Amniotic epithelial cell (primary cell): ENCODE measurements at regions not wholly inside any gene's neighbourhood (a gene's known extent, or its start where the extent isn't known, plus 50 kb on each side); places are given as distances from the start of the nearest gene placed in this dataset.

Source experiments
- DNase-seq: peaks from one replicate; pipeline ENCODE4 v3.0.0-alpha.2; 2010; ENCODE audit warnings: low read depth

DNA sequence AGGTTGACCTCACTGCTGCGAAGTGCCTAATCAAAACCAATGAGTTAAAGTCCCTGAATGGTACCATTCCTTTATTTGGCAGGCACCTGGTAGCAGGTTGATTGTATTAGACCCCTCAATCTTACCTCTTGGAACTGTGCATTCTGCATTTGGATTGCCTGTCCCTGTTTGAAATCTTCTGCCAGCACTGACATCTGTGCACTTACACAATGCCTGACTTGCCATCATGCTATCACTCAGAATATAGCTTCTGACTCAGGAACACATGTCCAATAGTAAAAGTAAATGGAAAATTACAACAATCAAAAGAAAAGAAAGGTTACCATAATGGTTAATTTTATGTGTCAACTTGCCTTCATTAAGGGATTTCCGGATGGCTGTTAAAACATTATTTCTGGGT is 366.0 kb upstream of the PDGFD start:
- DNase-seq: peak; percentile 29

DNA sequence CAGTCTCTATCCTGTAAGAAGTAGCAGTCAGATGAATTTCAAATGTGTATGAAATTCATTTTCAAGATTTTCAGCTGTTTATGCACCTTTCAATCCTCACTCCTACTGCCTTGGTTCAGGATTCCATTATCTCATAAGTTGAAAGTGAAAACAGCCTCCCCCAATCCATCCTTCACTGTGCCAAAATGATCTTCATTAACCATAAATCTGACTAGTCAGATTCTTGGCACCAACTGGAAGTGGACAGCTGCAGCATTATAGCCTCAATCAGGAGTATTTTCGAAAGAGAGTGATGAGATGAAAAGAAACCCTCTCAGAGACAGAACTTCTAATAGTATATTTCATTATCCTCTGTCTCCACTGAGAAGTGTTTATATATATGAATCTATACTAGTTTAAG is 365.3 kb upstream of the PDGFD start:
- DNase-seq: peak; percentile 78

DNA sequence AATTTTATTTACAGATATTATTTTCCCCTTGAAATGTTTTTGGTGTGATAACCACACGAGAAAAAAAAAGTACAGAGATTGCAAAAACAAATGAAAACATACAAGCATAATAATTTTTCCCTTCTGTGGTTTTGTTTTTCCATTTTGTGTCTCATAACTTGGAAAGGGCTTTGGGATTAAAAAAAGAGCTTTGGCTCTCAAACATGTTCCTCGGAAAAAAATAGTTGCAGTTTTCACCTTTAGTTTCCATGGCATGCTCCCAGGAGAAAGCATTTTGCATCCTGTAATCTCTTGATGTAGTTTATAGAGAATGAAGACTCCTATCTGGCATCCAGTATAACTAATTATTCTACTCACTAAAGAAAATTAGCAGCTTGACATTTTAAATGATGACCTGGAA is 362.1 kb upstream of the PDGFD start:
- DNase-seq: no peak

DNA sequence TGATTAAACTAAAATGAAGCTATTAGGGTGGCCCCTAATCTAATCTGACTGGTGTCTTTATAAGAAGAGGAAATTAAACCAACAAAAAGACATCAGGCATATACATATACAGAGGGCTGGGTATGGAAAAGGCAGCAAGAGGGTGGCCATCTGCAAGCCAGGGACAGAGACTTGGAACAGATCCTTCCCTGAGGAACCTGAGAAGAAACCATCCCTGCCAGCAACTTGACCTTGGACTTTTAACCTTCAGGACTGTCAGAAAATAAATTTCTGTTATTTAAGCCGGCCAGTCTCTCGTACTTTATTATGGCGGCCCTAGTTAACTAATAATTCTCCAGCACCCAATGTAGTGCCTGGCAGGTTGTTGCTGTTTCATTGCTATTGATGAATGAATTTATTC is 361.5 kb upstream of the PDGFD start:
- DNase-seq: no peak

DNA sequence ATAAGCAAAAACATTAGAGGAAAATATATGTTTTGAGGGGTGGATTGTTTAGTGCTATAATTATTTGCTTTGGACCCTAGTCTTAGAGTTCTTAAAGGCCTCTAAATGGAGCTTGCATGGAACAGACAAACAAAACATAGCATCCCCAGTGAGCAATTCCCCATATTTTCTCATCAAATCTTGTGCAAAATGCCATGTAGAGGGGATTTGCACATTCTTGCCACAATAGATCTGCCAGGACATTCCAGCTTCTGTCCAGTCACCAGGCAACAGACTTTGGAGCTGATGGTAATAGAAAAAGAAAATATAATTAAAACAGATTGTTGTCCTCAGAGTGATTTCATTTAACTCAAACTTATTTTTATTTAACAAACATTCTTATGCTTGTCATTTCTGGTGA is 360.3 kb upstream of the PDGFD start:
- no peak for DNase-seq

DNA sequence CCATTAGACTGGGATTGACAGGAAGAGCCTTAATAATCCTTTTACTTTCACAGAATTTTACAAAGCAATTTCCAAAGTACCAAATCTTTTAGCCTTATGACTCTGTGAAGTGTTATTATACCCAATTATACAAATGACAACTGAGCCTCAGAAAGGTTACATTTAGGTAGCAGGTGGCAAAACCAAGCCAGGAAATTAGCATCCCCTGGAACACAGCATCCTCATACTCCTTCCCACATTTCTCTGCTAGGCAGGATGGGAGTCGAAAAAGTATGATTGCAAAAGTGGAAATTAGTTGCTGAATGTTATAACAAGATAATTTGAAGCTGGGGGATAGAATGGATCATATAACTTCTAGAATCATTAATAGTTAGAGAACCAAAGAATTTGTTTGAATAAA is 359.7 kb upstream of the PDGFD start:
- DNase-seq: no peak

DNA sequence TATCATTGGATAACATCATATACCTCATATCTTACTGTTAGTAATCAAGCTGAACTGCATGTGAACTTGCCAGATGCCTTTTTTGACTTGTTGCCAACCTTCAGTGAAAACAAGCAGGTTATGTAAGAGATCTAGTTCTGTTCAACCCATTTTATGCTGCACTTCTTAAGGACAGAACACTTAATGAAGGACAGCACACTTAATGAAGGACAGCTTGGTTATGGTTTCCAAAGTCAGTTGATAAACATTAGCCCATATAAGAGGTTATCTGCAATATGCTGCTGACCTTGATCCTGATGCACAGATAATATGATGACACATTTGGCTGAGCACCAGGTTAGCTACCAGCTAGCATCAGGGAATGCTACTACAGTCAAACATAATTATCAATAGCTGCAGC is 358.7 kb upstream of the PDGFD start:
- DNase-seq: peak; percentile 81

DNA sequence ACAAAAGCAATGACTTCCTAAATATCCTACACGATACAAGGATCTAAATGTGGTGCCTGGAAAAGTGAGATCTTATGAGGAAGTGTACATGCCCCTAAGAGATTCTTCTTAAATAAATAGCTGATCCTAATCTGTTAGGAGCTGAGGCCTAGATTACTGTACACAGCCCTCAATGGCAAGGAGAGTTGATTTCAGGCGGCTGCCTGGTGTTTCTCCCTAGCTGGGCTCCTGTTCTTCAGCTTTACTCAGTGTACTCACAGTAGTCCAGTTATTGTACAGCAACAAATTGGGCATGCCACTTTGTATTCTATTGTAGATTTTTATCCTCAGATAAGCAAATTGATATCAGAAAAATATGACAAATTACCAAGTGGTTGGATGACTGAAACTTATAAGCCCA is 358.2 kb upstream of the PDGFD start:
- DNase-seq: no peak

DNA sequence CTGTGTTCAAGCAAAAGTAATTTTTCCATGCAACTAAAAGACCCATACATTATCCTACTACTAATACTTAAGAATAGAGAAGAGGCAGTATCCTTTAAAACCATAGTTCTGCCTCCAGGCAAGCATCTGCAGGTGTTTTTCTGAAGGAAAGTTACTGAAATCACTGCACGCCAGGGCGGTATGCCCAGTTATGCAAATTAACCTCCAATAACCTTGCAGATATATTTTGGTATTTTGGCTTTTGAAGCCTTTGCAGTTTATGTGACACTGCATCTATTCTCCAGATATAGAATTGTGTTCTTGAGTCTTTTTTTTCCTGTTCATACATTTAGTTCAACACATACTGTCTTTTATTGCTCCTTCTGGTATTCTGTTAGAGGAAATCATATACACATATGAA is 346.2 kb upstream of the PDGFD start:
- DNase-seq: no peak

DNA sequence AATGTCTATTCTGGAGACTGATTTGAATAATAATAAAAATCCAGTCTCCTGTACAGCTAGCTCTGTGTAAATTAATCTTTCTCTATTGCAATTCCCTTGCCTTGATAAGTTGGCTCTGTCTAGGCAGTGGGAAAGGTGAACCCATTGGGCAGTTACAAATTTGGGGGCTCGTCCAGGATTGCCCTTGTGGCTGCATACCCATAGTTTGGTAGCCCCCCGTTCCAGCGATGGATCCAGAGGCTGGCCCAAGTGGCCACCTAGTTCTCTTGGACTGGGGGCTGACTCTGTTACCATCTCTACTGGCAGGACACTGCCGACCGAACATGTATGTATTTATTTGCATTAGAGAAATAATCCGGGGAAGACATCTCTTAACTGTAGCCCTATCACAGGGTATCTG is 326.2 kb upstream of the PDGFD start:
- DNase-seq: peak; percentile 25

DNA sequence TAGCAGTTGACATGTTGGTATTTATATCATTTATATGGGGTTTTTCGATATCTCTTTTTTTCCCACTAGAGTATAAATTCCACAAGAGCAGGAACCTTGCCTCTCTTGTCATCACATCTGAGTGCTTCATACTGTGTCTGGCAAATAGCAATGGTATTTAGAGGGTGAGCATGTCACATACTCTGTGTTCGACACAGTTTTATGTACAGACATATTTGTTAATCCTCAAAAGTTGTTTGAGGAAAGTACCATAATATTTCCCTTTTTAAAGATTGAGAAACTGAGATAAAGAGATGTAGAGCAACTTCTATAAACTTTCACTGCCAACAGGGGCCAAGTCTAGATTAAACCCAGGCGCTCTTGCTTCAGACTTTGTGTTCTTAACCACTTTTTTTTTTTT is 324.6 kb upstream of the PDGFD start:
- DNase-seq: no peak

DNA sequence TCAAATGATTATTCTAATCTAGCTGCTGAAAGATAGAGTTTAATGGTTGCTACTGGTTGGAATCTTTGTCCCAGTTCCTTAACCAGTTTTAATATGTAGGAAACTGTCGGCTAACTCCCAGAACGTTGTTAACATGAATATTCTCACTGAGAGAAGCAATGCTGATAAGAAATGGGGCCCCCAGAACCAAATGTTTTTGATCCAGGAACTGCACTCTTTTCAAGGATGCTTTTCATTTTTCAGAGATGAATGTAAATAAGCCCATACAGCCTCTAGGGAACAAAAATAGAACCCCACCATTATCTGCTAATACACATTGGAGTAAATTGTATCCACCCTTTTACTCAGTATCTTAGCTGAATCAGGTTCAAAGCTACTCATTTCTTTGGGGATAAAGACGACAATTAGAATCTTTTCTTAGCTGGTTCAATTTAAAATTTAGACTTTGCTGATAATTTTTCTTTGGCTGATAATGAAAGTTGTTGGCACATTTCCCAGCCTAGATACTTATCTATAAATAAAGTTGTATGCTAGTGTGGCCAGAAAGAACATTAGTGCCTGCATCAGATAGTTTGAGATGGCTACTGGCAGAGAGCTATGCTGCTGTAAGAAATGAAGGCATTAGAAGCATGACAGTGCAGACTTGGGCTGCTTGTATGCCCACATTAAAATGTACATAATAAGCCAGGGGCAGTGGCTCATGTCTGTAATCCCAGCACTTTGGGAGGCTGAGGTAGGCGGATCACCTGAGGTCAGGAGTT is 323.3 kb upstream of the PDGFD start:
- peak; percentile 53 for DNase-seq

DNA sequence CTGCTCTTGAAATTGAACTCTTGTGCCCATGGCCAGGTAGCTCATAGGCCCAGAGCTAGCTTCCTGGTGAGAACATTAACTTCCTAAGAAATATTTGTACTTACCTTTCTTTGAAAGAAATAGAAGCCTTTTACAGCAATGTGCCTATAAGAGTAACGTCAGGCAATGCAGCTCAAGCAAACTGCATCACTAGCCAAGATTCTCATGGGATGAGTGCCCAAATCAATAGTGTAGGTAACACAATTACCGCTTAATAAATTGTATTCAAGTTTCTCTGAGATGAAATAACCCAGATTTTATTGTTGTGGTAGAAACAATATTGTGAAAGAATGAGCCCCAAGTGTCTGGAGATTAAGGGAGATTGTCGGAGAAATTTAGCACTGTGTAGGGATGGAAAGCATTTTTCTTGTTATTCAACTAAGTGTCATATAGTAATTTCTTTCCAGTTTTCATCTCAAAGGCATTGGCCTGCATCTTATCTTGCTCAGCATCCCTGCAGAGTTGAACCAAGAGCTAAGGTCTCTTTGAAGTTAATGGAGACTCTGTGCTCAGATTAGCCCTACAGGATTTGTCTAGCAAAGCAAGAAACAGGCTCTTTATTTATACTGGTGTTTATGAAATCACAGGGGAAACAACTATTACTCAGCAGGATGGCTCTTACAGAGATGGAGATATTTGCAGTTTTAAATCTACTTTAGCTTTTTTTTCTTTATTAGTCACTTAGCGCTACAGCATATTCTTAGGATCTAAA is 321.0 kb upstream of the PDGFD start:
- peak; percentile 40 for DNase-seq

DNA sequence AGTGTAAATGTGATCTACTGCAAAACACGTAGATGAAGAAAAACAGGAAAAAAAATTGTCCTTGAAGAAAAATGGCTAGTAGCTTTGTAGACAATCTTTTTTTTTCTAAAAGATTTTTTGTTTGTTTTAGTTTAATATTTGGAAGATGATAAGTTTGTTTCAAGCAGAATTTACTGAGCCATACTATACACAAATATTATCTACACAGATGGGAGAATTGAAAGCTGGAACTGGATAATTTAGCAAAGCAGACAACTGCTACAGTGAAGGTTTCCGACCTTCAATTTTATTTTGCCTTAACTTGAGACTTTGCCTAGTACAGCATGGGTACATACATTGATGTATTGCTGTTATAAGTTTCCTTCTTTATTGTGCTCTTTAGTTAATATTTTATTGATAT is 313.0 kb upstream of the PDGFD start:
- no peak for DNase-seq

DNA sequence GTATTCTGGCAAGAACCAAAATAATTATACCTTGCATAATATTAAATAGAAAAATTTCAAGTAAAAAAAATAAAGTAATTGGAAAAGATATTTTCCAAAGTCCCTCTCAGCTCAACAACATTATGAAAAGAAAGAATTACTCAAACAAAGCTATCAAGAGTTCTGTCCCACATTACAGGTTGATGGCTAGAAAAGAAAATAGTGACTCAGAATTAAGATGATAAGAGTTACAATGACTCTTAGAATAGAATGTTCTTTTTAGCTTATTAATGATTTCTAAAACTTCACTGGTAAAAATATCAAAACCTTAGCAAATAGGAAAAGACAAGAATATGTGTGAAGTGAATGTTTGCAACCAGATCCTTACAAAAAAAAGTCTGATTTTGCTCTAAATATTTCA is 312.5 kb upstream of the PDGFD start:
- DNase-seq: no peak

DNA sequence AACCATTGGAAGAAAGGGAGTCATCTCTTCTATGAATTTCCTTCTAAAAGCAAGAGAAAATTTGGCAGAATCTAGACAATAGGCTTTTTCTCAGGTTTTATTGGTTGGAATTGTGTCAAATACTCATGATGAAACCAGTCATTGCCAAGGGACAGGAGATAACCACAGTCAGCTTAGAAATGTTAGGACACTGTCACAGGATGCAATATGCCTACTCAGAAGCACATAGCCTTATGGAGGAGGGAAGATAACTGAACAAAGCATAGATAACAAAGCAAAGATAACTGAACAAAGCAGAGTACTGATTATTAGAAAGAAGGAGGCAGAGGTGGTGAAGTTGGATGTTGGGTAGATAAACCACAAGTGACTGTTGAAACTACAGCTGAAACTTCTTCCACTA is 303.5 kb upstream of the PDGFD start:
- DNase-seq: peak; percentile 10

DNA sequence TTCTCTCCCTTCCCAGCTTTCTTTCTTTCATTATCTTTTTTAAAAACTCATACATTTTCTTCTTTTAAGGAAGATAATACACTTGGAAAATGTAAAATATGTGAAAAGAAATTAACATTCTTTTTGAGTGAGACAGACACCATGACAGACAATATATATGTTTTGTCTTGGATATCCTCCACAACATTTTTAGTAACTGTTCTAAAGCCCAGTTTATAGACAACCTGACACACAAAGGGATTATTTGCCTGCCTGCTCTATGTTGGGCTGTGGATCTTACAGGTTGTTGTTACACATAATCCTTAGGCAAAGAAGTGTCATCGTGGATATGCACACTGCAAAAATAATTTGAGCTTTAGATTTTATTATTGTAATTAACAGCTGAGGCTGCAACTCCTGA is 301.4 kb upstream of the PDGFD start:
- peak; percentile 21 for DNase-seq

DNA sequence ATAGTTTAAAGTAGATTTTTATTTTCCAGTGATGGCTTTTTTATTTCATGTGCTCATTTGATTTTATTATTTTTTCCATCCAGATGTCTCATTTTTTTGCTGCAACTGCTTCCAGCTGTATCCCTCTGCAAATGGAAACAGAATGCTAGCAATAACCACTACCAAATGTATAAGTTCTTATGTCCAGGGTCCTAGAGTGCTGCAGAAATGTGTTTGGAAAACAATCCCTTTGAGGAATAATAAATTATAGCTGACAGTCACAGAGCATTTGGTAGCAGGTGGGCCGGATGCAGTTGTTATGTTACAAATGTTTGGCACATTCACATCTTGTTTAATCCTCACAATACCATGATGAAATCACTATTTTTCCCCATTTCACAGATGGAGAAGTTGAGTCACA is 300.7 kb upstream of the PDGFD start:
- DNase-seq: no peak

DNA sequence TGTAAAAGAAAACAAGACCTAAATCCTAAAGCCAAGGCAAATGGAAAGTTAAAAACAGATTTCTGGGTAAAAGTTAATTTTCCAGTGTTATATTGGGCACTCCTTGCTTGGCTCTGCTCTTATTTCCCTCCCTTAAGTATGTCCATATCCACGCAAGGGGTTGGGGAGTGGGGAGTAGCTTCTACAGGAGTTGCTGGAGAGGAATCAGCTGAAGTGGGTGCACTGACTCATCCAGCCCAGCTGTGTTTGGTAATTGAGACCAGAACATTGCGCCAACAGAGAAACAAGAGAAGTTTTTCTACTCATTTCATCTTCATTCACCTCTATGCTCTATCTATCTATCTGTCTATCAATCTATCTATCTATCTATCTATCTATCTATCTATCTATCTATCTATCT is 298.4 kb upstream of the PDGFD start:
- peak; percentile 78 for DNase-seq

DNA sequence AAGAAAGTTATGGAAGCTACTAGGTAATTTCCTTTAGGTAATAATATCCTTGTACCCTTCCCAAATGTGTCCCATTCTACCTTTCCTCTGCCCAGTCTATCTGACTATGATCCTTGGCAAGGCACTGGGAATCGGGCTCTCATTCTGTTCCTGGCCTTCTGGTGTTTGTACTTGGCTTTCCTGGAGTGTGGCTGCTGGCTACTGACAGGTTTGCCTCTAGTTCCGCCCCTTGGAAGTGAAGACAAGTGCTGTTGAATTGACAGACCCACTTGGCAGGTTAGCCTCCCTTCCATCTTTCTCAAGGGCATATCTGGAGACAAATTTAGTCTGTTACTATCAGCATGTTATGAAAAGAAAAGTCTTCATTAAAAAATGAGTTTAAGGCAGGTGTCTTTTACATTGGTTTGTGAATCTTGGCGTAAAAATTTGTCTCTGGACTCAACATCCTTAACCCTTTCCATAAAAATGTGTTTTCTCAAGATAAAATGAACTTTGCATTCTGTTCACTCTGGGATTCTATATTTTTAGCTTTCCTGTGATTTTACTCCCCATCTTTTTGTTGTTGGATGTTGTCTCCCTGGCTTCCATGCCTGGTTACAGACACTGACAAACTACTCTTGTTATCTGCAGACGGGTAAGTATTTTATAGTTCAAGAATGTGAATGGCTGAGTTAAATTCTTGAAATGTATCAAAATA is 287.4 kb upstream of the PDGFD start:
- DNase-seq: no peak

DNA sequence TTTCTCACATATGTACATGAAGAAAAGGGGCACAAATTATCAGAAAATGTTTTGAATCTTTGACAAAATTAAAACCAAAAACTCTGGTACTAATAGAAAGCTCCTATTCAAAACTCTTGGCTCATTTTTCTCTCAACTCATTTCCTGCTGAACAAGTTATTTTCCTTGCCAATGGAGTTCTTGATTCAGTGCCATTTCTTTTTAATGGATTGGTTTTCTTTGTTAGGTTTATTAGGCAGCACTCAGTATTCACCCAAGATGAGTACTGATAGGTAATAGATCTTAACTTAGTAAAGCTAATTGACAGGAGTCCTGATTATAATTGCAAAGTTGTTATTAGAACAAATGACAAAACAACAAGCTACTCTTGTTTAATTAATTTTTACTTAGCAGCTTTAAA is 279.4 kb upstream of the PDGFD start:
- DNase-seq: no peak

DNA sequence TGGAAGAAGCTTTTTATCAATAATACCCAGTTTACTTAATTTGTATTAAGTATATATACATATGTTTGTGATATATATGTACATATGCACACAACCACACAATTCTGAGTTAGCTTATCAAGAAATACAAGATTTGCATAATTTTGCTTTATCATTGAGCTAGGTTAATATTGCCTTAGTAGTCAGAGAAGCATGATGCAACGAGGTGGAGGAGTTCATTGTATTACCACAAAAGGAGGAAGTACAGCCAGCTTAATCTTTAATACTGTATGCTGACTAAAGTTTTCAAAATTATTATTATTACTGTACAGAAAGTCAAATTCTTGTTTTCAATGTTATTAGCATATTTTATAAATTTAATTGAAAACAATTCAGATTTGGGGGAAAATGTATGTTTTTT is 278.4 kb upstream of the PDGFD start:
- peak; percentile 83 for DNase-seq

DNA sequence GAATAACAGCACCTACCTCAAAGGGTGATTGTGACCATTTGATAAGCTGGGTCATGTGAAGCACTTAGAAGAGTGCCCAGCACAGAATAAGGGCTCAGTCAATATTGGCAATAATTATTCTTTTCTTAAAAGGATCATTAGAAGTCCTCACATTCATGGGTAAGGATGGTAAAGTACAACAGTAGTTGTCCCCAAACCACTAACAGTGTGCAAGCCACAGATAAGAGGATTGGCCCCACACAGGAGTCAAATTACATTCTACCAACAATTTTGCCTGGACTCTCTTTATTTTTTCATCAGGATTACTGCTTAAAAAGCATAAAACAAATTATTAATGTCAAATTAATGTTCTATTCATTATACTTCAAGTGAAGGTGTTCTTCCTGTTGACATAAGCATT is 271.5 kb upstream of the PDGFD start:
- no peak for DNase-seq
